ENCODE measurements at regions not wholly inside any gene's neighbourhood (a gene's known extent, or its start where the extent isn't known, plus 50 kb on each side); places are given as distances from the start of the nearest gene placed in this dataset.

- no peaks in the 10 kb centered on the region for H3K36me3 ChIP-seq (ENCODE audit: control insufficient read depth, insufficient read depth, low read length)
- no peak for TF ChIP-seq CTCF (IDR thresholded peaks at IDR 0.05; ENCODE audit: insufficient read depth, low read length, poor library complexity, severe bottlenecking)
- H3K27me3 ChIP-seq (ENCODE audit: control insufficient read depth, insufficient read depth, low read length) = no peaks in the 10 kb centered on the region
- H3K4me3 ChIP-seq (ENCODE audit: low read depth, low read length) = no peak overlapping the region
- DNase-seq (ENCODE audit: low read depth) = no peak
Observed at GRCh38 chr13:44092078-44092970, 212.6 kb downstream of the LACC1 start.

- Histone ChIP-seq H3K27me3 (ENCODE audit: control insufficient read depth, insufficient read depth, low read length) (no peaks in the 10 kb centered on the region), H3K36me3 (ENCODE audit: control insufficient read depth, insufficient read depth, low read length) (no peaks in the 10 kb centered on the region), H3K4me3 (ENCODE audit: low read depth, low read length) (no peak overlapping the region)
- TF ChIP-seq CTCF (IDR thresholded peaks at IDR 0.05; ENCODE audit: insufficient read depth, low read length, poor library complexity, severe bottlenecking) = no peak
- no peak for DNase-seq (ENCODE audit: low read depth)
Observed at GRCh38 chr13:44093607-44094564, 214.2 kb downstream of the LACC1 start.

- no peak for DNase-seq (ENCODE audit: low read depth)
- no peaks in the 10 kb centered on the region for H3K27me3 ChIP-seq (ENCODE audit: control insufficient read depth, insufficient read depth, low read length)
- no peaks in the 10 kb centered on the region for H3K36me3 ChIP-seq (ENCODE audit: control insufficient read depth, insufficient read depth, low read length)
- no peak overlapping the region for H3K4me3 ChIP-seq (ENCODE audit: low read depth, low read length)
- TF ChIP-seq CTCF (IDR thresholded peaks at IDR 0.05; ENCODE audit: insufficient read depth, low read length, poor library complexity, severe bottlenecking) = no peak
Observed at GRCh38 chr13:44096901-44097300, 217.2 kb downstream of the LACC1 start.

- no peak for TF ChIP-seq CTCF (IDR thresholded peaks at IDR 0.05; ENCODE audit: insufficient read depth, low read length, poor library complexity, severe bottlenecking)
- H3K27me3 ChIP-seq (ENCODE audit: control insufficient read depth, insufficient read depth, low read length) = no peaks in the 10 kb centered on the region
Observed at GRCh38 chr13:44098559-44098958, 218.9 kb downstream of the LACC1 start.

GRCh38 chr13:44101347-44102083 is 221.8 kb downstream of the LACC1 start:
- Histone ChIP-seq H3K4me3 (ENCODE audit: low read depth, low read length) (no peak overlapping the region), H3K27me3 (ENCODE audit: control insufficient read depth, insufficient read depth, low read length) (no peaks in the 10 kb centered on the region), H3K36me3 (ENCODE audit: control insufficient read depth, insufficient read depth, low read length) (no peaks in the 10 kb centered on the region)
- no peak for DNase-seq (ENCODE audit: low read depth)
- no peak for TF ChIP-seq CTCF (IDR thresholded peaks at IDR 0.05; ENCODE audit: insufficient read depth, low read length, poor library complexity, severe bottlenecking)

More at GRCh38 chr13:44098559-44098958, 218.9 kb downstream of the LACC1 start:
- H3K4me3 ChIP-seq (ENCODE audit: low read depth, low read length) = no peak overlapping the region
- DNase-seq (ENCODE audit: low read depth) = no peak
- H3K36me3 ChIP-seq (ENCODE audit: control insufficient read depth, insufficient read depth, low read length) = no peaks in the 10 kb centered on the region
